SIG-M5 treated with dmso at 0.1 percent for 504 hours (cell line): ENCODE measurements at regions not wholly inside any gene's neighbourhood (a gene's known extent, or its start where the extent isn't known, plus 50 kb on each side); places are given as distances from the start of the nearest gene placed in this dataset.
"Not testable (repeated sequence)": the region's sequence is repeated elsewhere in the genome, so short reads cannot be mapped to it uniquely, and the experiment has no call there.

ENCODE experiments used
- DNase-seq: peaks from one replicate; lab custom pipeline; 2025; ENCODE audit not compliant: unreplicated experiment; lab: John Stamatoyannopoulos, UW

DNA sequence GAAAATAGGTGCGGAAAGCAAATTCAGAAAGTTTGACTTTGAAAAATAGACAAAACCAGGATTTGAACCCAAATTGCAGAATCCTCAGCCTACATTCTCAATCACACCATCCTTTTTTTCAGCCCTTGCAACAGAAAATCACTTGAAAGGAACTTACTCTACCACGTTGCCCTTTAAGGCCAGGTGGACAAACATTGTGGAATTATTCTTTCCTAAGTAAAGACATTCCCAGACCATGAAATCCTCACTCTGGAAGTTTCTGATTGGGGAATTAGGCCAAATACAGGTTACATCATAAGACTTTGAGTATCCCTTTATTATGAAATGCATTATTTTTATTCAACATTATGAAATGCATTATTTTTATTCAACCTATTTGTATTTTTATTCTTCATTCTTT is 259.4 kb downstream of the RAD51AP2 start:
- DNase-seq = no peak

DNA sequence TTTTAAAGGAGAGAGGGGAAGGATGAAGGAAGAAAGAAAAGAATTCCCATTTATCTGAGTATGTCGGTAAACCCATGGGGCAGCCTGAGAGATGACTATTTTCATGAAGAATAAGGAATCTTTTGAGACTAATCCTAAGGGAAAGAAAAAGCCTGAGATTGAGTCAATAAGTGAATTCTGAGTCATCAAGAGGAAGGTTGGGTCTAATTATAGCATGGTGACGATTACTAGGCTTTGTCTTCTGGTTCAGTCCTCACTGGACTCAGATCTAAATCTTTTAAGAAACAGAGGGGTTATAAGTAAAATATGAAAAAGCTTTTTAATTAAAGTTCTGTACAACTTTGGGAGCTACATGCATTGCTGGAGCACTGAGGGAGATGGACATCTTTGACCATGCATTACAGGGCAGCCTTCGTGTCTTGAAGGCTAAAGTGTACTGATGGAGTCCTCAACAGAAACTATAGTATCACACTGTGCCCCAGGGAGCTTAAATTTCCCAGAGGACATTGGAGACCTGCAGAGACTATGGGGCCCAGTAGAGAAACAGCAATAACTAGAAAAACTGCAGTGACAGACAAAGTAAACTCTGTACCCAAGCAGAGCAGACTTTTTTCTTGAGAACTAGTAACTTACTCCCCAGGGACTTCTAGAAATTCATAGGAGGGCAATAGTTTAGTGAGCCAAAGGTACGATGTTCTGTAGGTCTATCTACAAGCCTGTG is 260.9 kb downstream of the RAD51AP2 start:
- DNase-seq = no peak

DNA sequence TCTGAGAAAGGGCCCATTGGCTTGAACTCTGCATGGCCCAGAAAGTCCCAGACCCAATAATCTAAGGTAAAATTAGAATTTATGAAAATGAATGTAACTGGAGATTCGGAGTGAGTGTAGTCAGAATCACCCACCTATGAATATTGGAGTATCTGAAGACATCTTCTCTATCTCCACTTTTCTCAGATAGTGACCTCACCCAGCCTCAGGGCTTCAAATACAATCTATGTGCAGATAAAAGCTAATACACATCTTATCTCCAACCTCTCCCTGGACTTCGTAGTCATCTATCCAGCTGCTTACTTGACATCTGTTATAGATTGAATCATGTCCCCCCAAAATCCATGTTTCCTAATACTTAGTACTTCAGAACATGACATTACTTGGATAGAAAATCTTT is 263.2 kb downstream of the RAD51AP2 start:
- no peak for DNase-seq

DNA sequence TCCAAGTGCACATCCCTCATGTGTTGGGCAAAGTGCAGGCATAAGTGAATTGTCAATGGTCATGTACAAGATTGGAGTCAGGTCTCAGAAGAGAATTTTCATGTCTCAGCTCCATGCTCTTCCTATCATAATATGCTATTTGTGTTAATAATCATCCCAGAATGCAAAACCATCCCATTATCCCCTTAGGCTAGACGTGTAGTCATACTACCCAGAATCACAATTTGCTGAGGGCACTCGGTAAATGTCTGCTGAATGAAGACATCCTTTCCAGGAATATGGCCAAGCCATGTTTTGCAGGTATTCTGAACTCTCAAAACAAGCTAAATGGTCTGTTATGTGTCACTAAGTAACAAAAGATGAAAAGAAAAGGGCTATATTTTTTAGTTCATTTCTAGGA is 263.8 kb downstream of the RAD51AP2 start:
- no peak for DNase-seq

DNA sequence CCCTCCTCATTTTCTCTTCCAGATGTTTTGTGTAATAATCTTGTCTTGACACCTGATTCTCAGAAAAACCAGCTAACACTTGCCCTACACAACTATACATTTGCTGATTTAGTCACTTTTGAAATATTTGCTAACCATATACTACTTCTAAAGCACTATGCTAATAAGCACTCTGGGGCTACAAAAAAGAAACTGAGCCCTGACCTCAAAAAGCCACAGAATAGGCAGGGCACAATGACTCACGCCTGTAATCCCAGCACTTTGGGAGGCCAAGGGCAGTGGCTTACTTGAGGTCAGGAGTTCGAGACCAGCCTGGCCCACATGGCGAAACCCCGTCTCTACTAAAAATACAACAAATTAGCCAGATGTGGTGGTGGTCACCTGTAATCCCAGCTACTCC is 266.0 kb downstream of the RAD51AP2 start:
- no peak for DNase-seq

DNA sequence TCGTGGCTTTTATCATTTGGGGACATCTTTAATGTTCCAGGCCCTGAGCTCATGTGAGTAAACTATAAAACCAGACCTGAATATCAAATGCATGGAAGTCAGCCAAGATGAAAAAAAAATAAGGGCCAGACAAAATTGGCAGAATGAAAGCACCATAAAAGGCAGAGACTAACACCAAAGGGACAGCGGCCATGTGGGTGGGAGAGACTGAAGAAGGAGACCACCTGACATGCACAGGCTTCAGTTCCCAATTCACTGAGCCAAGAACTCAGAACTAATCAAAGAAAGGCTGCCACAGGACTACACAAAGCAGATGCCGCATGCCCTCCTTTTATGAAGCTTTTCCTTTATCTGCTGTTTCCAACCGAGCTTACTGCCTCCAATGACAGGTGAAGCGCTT is 267.1 kb downstream of the RAD51AP2 start:
- DNase-seq = no peak

DNA sequence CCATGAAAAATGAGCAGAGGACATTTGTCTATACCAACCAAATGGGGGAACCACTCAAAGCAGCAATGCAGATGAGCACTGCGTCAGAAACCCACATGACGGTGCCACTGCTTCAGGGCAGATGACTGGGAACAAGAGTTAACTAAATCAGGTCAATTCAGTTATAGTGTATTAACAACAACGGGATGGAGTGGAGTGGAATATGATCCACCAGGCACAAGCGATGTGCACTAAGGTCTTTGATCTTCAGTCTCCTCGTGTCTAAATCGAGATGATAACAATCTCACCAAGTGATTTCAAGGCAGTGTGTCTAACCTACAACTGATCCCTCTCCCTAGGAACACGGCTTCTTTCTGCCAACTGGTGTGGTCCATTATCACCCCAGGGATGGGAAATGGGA is 269.0 kb downstream of the RAD51AP2 start:
- DNase-seq = no peak

DNA sequence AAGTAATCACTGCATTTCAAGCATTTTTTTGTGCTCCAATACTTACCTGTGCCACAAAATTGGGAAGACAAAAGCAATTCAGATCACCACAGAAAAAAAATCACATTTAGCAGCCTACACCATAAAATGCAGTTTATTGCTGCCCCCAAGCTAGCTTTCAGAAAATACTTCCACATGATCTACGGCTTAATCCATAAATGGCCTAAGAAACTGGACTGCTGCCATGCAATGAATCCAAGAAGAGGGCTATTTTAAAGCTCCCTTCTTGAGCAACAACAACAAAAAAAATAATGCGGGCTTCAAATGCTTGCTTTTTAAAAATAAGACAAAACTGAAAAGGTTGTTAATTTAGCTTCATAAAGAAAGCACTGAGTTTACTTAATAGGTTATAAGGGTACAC is 272.3 kb downstream of the RAD51AP2 start:
- DNase-seq = no peak

DNA sequence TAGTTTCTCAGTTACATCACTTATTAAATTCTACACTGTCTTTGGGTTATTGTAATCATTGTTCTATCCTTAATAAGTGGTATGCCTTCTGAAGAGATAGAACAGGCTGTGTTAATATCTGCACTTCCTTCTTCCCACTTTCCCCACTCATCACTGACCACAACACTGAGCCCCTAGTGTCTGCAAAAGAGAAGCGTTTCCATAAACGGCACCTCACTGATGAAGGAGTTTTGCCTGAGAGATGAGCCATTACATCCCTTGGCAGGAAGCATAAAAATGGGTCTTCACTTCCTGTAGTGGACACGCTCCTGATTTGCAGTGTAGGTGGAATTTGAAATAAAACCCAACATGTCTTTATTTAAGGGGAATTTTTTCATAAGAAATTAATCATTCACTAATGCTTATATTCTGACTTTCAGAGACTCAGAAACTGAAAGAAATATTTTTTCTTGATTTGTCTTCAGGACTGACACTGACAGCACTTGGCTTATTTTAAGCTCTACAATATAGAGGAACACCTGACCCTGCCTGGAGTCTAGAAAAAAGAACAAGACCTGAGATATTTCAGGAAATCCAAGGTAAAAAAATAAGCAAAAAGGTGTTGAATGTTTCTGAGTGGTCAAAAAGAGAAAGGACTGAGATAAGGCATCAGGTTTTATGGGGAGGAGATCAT is 275.3 kb downstream of the RAD51AP2 start:
- no peak for DNase-seq

DNA sequence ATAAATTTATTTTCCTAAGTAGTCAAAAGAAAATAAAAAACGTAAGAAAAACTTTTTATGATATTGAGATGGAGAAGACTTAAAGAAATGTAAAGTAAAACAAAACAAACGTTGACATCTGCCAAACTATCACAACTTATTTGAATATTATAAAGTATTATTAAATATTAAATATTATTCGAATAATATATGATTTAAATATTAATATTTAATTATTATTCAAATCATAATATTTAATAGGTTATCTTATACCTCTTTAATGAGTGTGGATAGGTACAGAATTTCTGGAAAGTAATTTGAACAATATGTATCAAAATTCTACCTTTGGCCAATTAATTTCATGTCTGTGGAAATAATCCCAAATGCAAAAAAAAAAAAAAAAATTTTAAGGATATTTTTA is 278.7 kb downstream of the RAD51AP2 start:
- DNase-seq = no peak

DNA sequence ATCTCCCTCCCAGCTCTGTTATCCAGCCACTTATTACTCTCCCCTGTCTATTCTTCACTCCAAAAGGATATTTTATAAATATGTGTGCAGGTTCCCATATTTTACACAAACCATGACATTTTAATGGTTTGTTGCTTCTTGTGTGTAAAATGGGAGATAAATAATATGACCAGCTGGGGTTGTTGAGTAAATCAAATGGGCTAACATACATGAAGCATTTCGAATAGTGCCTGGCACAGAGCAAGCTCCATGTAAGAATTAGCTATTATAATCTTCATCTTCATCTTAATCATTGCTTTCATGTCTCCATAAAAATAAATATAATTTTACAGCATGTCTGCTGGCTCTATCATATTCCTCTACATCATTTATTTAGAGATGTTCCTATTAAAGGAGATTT is 283.1 kb downstream of the RAD51AP2 start:
- no peak for DNase-seq

DNA sequence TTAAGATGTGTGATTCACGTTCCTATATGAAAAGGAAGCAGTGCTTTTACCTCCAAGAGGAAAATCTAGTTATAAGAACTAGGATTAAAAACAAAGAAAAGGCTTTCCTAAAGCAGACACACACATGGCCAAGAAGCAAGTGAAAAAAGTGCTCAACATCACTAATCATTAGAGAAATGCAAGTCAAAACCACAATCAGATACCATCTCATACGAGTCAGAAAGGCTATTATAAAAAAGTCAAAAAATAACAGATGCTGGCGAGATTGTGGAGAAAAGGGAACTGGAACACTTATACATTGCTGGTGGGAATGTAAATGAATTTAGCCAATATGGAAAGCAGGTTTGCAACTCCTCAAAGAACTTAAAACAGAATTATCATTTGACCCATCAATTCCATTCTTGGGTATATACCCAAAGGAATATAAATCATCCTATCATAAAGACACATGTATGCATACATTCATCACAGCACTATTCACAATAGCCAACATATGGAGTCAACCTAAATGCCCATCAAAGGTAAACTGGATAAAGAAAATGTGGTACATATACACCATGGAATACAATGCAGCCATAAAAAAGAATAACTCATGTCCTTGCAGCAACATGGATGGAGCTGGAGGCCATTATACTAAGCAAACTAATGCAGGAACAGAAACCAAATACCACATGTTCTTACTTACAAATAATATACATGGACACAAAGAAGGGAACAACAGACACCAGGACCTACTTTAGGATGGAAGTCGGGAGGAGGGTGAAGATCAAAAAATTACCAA is 285.3 kb downstream of the RAD51AP2 start:
- no peak for DNase-seq

DNA sequence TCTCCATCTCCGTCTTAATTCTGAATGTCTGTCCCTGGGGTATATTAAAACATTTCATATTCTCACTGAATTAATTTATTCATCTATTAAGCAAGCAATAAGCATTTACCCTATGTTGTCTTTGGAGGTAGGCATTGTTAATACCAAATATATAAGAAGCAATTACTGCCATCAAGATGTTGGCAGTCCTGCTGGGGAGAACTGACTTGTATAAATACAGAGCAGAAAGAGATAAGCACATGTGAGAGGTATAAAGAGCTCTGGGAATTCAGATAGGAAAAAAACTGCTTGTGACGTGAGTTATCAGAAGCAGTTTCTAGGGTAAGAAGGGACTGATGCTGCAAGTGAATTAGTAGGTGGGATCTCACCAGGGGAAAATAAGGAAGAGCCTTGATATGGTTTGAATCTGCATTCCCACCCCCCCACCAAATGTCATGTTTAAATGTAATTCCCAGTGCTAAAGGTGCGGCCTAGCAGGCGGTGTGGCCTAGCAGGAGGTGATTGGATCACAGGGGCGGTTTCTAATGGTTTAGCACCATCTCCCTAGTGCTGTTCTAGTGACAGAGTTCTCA is 286.8 kb downstream of the RAD51AP2 start:
- DNase-seq = no peak

DNA sequence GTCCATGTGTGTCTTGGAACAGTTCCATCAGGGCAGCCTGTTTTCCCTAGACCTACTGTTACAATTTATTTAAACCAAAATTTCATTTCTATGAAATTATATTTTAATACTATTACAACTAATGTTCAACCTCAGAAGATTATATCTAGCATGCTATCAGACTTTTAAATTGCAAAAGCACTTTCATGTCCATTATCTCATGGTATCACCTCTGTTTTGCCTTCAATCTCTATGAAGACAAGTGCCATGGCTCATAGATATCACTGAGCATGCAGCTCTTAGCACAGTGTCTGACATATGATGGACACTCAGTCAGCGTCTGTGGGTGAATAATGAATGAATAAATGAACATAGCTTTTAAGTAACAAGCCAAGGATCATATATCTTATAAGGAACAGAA is 288.8 kb downstream of the RAD51AP2 start:
- no peak for DNase-seq

DNA sequence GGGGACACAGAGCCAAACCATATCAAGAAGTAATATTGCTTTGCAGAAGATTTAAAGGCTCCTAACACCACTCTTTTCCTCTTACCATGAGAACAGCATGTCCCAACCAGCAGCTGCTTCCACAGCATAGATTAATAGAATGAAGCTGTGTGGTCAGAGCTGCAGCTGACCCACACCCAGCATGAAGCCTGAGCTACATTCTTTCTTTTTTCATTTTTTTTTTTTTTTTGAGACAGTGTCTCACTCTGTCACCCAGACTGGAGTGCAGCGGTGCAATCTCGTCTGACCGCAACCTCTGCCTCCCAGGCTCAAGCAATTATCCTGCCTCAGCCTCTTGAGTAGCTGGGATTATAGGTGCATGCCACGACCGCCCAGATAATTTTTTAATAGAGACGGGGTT is 289.8 kb downstream of the RAD51AP2 start:
- DNase-seq = no peak

DNA sequence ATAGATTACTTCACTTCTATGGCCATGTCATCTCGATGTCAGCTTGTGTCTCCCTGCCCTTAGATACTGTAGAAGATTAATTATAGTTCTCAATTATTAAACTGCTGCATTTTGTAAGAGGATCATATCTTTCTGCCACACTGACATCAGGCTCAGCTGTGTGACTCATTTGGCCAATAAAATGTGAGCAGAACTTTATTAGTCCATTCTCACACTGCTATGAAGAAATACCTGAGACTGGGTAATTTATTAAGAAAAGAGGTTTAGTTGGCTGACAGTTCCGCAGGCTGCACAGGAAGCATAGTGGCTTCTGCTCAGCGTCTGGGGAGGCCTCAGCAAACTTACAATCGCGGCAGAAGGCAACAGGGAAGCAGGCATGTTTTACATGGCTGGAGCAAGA is 290.4 kb downstream of the RAD51AP2 start:
- DNase-seq = no peak

DNA sequence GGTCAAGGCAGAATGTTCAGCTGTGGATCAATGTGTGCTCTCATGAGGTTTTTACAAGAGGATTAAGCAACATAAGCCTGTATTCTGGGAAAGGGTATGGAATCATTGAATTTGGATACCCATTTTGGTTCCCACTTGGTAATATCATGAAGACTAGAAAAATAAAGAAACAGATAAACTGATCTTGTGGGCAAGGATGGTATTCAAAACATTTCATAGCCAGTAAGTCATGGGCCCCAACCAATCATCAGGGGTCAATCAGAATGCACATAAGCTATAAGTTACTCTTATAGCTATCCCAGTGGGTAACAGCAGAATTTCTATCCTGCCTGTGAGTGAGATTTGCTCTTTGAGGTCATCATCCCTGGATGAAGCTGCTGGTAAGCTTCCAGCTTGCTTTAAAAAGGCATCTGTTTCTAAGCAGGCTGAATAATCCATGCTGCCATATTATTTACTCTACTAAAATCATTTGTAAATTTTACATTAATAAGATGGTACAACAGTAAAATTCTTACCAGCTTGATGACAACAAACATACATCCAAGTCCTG is 291.2 kb downstream of the RAD51AP2 start:
- DNase-seq = no peak

DNA sequence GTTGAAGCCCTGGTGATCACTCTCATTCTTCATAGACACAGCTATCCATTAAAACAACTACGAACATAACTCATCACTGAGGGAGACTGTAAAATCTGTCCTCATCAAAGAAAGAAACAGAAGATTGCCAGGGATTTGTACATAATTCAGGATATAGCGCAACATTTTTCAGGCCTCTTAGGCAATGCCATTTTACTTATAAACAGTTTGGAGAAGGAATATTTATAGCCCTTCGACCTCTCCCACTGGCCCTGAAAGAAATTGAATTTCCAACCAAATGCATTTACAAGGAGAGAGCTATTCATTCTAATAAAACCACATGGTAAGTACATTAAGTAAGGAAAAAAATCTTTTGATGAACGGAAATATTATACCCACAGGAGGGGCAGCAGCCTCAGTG is 295.0 kb downstream of the RAD51AP2 start:
- DNase-seq = no peak

DNA sequence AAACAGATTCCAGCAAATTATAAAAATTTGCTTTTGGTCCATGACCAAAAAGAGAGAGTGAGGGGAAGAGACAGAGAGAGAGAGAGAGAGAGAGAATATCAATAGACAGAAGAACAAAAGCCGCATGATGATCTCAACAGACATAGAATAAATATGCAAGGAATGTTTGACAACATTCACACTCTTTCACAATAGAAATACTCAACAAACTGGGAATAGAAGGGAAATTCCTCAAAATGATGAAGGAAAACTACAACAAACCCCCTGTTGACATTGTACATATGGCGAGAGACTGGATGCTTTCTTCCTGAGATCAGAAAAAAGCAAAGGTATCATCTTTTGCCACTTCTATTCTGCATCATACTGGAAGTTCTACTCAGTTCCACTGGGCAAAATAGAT is 309.7 kb downstream of the RAD51AP2 start:
- no peak for DNase-seq

DNA sequence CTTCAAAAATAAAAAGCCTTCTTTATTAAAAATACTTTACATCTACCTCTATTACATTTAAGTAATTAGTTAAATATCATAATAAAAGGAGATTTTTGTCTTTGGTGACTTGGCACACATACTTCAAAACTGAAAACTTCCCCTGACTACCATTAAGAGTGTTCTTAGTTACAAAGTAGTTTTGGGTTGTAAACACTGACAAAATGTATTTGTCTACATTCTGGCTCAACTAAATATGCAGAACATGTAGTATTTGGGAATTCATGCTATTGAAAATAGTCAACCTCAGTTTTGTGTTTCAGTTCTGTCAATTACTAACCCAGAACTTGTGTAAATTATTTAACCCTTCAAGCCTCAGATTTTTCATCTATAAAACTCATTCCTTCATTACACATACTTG is 311.5 kb downstream of the RAD51AP2 start:
- no peak for DNase-seq

DNA sequence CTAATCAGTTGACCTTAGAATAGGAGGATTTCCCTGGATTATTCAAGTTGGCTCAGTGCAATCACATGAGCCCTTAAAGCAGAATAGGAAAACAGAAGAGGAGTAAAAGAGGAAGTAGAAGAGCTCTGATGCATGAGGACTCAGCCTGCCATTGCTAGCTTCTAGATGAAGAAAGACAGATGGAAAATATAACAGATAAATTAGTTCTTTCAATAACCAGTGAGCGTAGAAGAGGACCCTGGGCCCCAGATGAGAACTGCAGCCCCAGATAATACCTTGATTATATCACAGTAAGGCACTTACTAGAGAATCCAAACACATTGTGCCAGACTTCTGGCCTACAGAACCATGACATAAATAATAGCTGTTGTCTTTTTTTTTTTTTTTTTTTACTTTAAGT is 314.0 kb downstream of the RAD51AP2 start:
- DNase-seq = not testable (repeated sequence)

DNA sequence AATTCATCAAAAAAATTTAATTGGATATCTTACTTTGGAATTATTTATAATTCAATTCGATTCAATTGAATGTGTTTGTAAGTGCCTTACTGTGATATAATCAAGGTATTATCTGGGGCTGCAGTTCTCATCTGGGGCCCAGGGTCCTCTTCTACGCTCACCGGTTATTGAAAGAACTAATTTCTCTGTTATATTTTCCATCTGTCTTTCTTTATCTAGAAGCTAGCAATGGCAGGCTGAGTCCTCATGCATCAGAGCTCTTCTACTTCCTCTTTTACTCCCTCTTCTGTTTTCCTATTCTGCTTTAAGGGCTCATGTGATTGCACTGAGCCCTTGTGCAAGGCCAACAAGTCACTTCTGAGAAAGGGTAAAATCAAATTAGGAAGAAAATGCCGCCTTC is 315.6 kb downstream of the RAD51AP2 start:
- DNase-seq = peak; percentile 55
